A673 (cell line): ENCODE measurements at regions not wholly inside any gene's neighbourhood (a gene's known extent, or its start where the extent isn't known, plus 50 kb on each side); places are given as distances from the start of the nearest gene placed in this dataset.
A peak's percentile ranks its signal among the peaks of the same experiment; 100 is the strongest.

ENCODE experiments used
- BruUV-seq: library from RNA; stranded (reverse); fragments of 400-500 nt; replicated peaks from 2 replicates; lab custom pipeline; 2021; lab: Mats Ljungman, UMichigan
- CTCF ChIA-PET: fragments of 300-600 bp; sonication (Branson Sonifier 250); formaldehyde crosslinking; loops from one replicate; lab custom pipeline; 2022; ENCODE audit warnings: antibody characterized with exemption; lab: Charles Lee
- POLR2A ChIA-PET: fragments of 300-600 bp; sonication (Branson Sonifier 250); formaldehyde crosslinking; loops from one replicate; lab custom pipeline; 2022; ENCODE audit warnings: antibody characterized with exemption; ENCODE audit not compliant: low non-redundant PET; lab: Charles Lee
- DNase-seq: peaks from one replicate; pipeline ENCODE4 v3.0.0-alpha.2; 2015; ENCODE audit warnings: low spot score
- H3K27ac ChIP-seq: fragments of 200-600 bp; sonication (generic); 2 replicates; pipeline ENCODE4 v1.5.1; 2016; ENCODE audit warnings: mixed run types, low read depth, mild to moderate bottlenecking, mixed read lengths, antibody characterized with exemption, low read length; ENCODE audit not compliant: poor library complexity, severe bottlenecking
- H3K27me3 ChIP-seq: fragments of 200-600 bp; sonication (generic); replicated peaks from 2 replicates; pipeline ENCODE4 v1.6.1; 2017; ENCODE audit warnings: mixed run types, low read depth, mild to moderate bottlenecking, mixed read lengths, antibody characterized with exemption, low read length; ENCODE audit not compliant: insufficient read depth, poor library complexity
- H3K36me3 ChIP-seq: fragments of 200-600 bp; sonication (generic); 2 replicates; pipeline ENCODE4 v1.6.1; 2016; ENCODE audit warnings: mixed run types, mild to moderate bottlenecking, mixed read lengths, antibody characterized with exemption, low read length; ENCODE audit not compliant: insufficient read depth, poor library complexity, severe bottlenecking
- H3K4me1 ChIP-seq: fragments of 200-600 bp; sonication (generic); 2 replicates; pipeline ENCODE4 v1.6.1; 2017; ENCODE audit warnings: mixed run types, mild to moderate bottlenecking, mixed read lengths, antibody characterized with exemption, low read length; ENCODE audit not compliant: insufficient read depth, poor library complexity, severe bottlenecking
- H3K4me3 ChIP-seq: fragments of 200-600 bp; sonication (generic); 2 replicates; pipeline ENCODE4 v1.5.1; 2016; ENCODE audit warnings: low read depth, mixed run types, mild to moderate bottlenecking, mixed read lengths, low read length; ENCODE audit not compliant: poor library complexity, severe bottlenecking
- H3K9me3 ChIP-seq: fragments of 200-600 bp; sonication (generic); 2 replicates; pipeline ENCODE4 v1.6.1; 2016; ENCODE audit warnings: mixed run types, low read depth, mild to moderate bottlenecking, mixed read lengths, antibody characterized with exemption, low read length; ENCODE audit not compliant: poor library complexity, severe bottlenecking
- EZH2 ChIP-seq: fragments of 200-600 bp; sonication (generic); IDR thresholded peaks from 2 replicates; pipeline ENCODE4 v1.6.1; 2017; ENCODE audit warnings: borderline replicate concordance, low read depth, mild to moderate bottlenecking, mixed read lengths, antibody characterized with exemption, low read length; ENCODE audit not compliant: poor library complexity, severe bottlenecking
- intact Hi-C: fragments of 100-400 bp; cut with micrococcal nuclease; formaldehyde crosslinking; loops from one replicate; pipeline ENCODE4 v1.10.0; 2022; ENCODE audit not compliant: unreplicated experiment
- TF ChIP-seq, protein P1 (sequence below): fragments of 300-800, 200-600 bp; sonication (generic); conservative IDR thresholded peaks from 2 replicates; pipeline ENCODE4 v1.5.1; 2017; ENCODE audit warnings: low read depth, mild to moderate bottlenecking, antibody characterized with exemption, low read length, moderate library complexity, mixed read lengths

DNA sequence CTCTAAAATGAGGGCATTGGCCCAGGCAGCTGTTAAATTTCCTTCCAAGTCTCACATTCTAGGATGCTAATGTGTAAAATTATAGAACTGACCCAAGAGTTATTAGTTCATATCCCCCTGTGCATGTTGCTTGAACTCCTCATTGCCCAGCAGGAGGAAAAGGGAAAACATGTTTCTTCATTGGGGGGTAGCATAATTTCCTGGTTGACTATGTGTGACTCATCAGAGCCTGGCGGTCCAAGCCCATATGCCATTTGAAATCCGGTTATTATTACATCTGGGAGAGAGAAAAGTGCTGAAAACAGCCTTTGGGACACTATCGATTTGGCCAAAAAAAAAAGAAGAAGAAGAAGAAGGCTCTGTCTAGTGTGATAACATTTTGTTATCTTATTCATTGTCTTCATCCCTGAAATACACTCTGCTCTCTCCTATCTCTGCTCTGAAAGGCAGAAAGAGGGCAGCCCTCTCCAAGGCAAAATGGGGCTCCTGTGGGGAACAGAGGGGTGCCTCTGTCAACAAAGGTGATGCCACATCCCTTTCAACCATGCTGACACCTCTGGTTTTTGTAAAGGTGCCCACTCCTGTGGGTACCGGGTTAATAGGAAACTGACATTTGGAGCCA lies 114.2 kb downstream of the DAD1 start:
- H3K27ac ChIP-seq = peak overlapping the region; percentile 80
- intact Hi-C loops = loop anchor here (5.0 to 10.0 kb wide), 6 partner anchors 43 to 380 kb away; partner anchors contain the start of gene OXA1L
- H3K4me3 ChIP-seq = peak overlapping the region; percentile 20
- H3K36me3 ChIP-seq = no peaks in the 10 kb centered on the region
- POLR2A ChIA-PET = no interaction called here
- no TSS peak for BruUV-seq
- peaks cover 98% of the 10 kb centered on the region for H3K4me1 ChIP-seq
- CTCF ChIA-PET = no interaction called here
- H3K9me3 ChIP-seq = no peaks in the 10 kb centered on the region
- H3K27me3 ChIP-seq = no peaks in the 10 kb centered on the region
- TF ChIP-seq, protein P1, sequence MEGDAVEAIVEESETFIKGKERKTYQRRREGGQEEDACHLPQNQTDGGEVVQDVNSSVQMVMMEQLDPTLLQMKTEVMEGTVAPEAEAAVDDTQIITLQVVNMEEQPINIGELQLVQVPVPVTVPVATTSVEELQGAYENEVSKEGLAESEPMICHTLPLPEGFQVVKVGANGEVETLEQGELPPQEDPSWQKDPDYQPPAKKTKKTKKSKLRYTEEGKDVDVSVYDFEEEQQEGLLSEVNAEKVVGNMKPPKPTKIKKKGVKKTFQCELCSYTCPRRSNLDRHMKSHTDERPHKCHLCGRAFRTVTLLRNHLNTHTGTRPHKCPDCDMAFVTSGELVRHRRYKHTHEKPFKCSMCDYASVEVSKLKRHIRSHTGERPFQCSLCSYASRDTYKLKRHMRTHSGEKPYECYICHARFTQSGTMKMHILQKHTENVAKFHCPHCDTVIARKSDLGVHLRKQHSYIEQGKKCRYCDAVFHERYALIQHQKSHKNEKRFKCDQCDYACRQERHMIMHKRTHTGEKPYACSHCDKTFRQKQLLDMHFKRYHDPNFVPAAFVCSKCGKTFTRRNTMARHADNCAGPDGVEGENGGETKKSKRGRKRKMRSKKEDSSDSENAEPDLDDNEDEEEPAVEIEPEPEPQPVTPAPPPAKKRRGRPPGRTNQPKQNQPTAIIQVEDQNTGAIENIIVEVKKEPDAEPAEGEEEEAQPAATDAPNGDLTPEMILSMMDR = peak; percentile 26; the same call in 1 of the 2 replicates
- no peak for TF ChIP-seq EZH2
- DNase-seq = peak; percentile 53

DNA sequence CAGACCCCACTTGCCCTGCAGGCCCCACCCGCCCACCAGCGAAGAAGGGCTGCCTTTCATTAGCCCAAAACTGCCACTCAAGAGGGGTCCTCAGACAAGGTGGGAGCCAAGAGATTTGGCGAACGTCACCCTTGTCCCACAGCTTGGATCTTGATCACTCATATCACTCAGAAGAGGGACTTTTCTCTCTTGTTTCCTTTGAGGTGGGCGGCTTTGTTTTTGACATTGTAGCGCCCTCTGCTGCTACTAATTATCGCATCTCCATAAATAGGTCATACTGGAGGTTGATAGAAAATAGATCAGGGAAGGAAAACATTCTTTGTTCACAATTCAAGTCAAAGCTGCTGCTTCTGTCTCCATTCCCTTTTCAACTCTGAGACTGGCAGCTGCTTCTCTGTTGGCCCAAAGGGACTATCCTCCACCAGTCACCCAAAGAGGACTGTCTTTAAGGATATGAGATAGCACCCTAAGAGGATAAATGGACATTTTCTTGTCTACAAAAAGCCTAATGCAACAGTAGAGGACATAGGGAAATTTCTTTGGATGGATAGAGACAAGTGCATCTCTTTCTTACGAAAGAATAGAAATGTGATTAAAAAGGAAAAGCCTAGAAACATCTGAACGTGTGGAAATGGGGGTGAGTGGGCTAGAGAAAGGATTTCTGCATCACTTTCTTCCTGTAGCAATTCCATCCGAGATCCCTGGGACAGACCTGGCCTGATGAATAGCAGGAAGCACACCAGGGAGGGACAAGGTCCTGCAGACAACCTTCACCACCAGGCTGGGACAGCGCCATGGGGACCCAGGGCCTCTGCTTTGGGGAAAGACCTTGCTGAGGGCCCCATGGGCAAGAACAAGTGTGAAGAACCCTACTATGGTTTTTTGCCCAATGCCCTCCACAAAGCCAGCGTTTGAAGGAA lies 115.8 kb downstream of the DAD1 start:
- intact Hi-C loops = loop anchor here (1.0 to 10.0 kb wide), 7 partner anchors 41 to 382 kb away; partner anchors contain the start of gene OXA1L
- CTCF ChIA-PET = interaction anchor here (0.6 to 3.7 kb wide), 5 partner anchors 40 to 154 kb away, joined by 3 to 47 read pairs (median 5); no protein-coding TSS in a partner anchor

DNA sequence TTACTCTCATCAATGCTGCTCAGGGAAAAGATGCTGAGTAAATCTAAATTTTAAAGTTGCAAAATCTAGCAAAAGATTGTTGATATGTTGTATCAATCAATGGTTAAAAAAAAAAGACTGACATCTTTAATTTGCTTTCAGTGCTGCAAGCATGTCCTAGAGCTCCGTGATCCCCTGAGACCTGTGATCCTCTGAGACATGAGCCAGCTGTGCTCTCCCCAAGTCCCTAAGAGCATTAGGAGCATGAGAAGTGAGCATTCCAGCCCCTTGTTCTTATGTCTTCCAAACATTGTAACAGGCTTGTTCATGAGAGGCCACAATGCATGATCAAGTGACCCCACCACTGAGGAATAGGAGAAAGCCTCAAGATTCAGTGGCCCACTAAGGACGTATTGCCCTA lies 116.6 kb downstream of the DAD1 start:
- no TSS peak for BruUV-seq
- POLR2A ChIA-PET = interaction anchor here (0.7 to 0.9 kb wide), 2 partner anchors 54 to 81 kb away, joined by 3 to 4 read pairs; no protein-coding TSS in a partner anchor
- peaks cover 86% of the 10 kb centered on the region for H3K4me1 ChIP-seq

More for the DNA sequence above, 115.8 kb downstream of the DAD1 start:
- H3K36me3 ChIP-seq = no peaks in the 10 kb centered on the region
- H3K27me3 ChIP-seq = no peaks in the 10 kb centered on the region
- TF ChIP-seq, protein P1 = peak; percentile 75
- TF ChIP-seq EZH2 = no peak
- H3K4me1 ChIP-seq = peaks cover 94% of the 10 kb centered on the region
- no peak overlapping the region for H3K4me3 ChIP-seq
- BruUV-seq = TSS peak; percentile 42
- POLR2A ChIA-PET = interaction anchor here (0.7 kb wide), 1 partner anchor 81 kb away, joined by 4 read pairs; no protein-coding TSS in a partner anchor
- H3K27ac ChIP-seq = peak overlapping the region; percentile 80
- H3K9me3 ChIP-seq = no peaks in the 10 kb centered on the region
- peak; percentile 89 for DNase-seq

More for the DNA sequence above, 116.6 kb downstream of the DAD1 start:
- peak; percentile 82 for DNase-seq
- CTCF ChIA-PET = interaction anchor here (0.6 to 3.7 kb wide), 6 partner anchors 40 to 153 kb away, joined by 3 to 47 read pairs (median 4); no protein-coding TSS in a partner anchor
- Histone ChIP-seq H3K27me3 (no peaks in the 10 kb centered on the region), H3K9me3 (no peaks in the 10 kb centered on the region), H3K36me3 (no peaks in the 10 kb centered on the region), H3K27ac (peak overlapping the region; percentile 80), H3K4me3 (no peak overlapping the region)
- intact Hi-C loops = loop anchor here (5.0 to 10.0 kb wide), 6 partner anchors 40 to 382 kb away; partner anchors contain the start of gene OXA1L
- no peak for TF ChIP-seq EZH2
- TF ChIP-seq, protein P1 = no peak
